K562 (cell line): ENCODE measurements at regions not wholly inside any gene's neighbourhood (a gene's known extent, or its start where the extent isn't known, plus 50 kb on each side); places are given as distances from the start of the nearest gene placed in this dataset.

ENCODE experiments used
- C11orf30 ChIP-seq: fragments of 450-650 bp; IDR thresholded peaks from 2 replicates; pipeline ENCODE4 v1.6.1; 2016; ENCODE audit warnings: low read depth, mild to moderate bottlenecking
- CBX2 ChIP-seq: fragments of 200-600 bp; sonication (generic); IDR thresholded peaks from one replicate; pipeline ENCODE4 v1.6.1; 2012; ENCODE audit warnings: mild to moderate bottlenecking, low read length, inconsistent platforms; ENCODE audit not compliant: insufficient read depth, poor library complexity, severe bottlenecking
- ELF1 ChIP-seq: fragments of 200-800 bp; sonication (Bioruptor generic); IDR thresholded peaks from 2 replicates; pipeline ENCODE4 v1.6.1; 2016; ENCODE audit warnings: missing genetic modification characterization, missing compliant biosample characterization
- EP400 ChIP-seq: fragments of 450-650 bp; IDR thresholded peaks from 2 replicates; pipeline ENCODE4 v1.6.1; 2017; ENCODE audit warnings: antibody characterized with exemption, mild to moderate bottlenecking, moderate library complexity
- FOXP1 ChIP-seq: sonication (generic); formaldehyde crosslinking; IDR thresholded peaks from 2 replicates; pipeline ENCODE4 v1.8.0; 2022; ENCODE audit warnings: mild to moderate bottlenecking, missing genetic modification reagents
- GTF2E2 ChIP-seq: fragments of 200-800 bp; sonication (Bioruptor generic); IDR thresholded peaks from 2 replicates; pipeline ENCODE4 v1.6.1; 2016; ENCODE audit warnings: missing genetic modification characterization, missing compliant biosample characterization
- MCM2 ChIP-seq: fragments of 450-650 bp; IDR thresholded peaks from 2 replicates; pipeline ENCODE4 v1.6.1; 2017; ENCODE audit warnings: low read depth, mild to moderate bottlenecking
- MED1 ChIP-seq: sonication (generic); formaldehyde crosslinking; IDR thresholded peaks from 2 replicates; pipeline ENCODE4 v1.8.1; 2023; ENCODE audit warnings: missing genetic modification reagents, borderline replicate concordance
- NCOA2 ChIP-seq, 2 experiments: fragments of 450-650 bp; IDR thresholded peaks; 2 replicates each; pipeline ENCODE4 v1.6.1; 2018; ENCODE audit warnings: mild to moderate bottlenecking in 2 of 2, moderate library complexity in 1 of 2; ENCODE audit not compliant: partially characterized antibody in 2 of 2
- POLR2G ChIP-seq: fragments of 200-400 bp; formaldehyde crosslinking; IDR thresholded peaks from 2 replicates; pipeline ENCODE4 v1.6.1; 2017; ENCODE audit warnings: low read depth, mild to moderate bottlenecking, antibody characterized with exemption, low read length, moderate library complexity
- PRPF4 ChIP-seq: fragments of 200-400 bp; formaldehyde crosslinking; IDR thresholded peaks from one replicate; pipeline ENCODE4 v1.6.1; 2017; ENCODE audit warnings: low read length, low read depth, mild to moderate bottlenecking; ENCODE audit not compliant: insufficient read depth, poor library complexity, severe bottlenecking
- RBFOX2 ChIP-seq: fragments of 200-400 bp; formaldehyde crosslinking; IDR thresholded peaks from 2 replicates; pipeline ENCODE4 v1.6.1; 2017; ENCODE audit warnings: low read depth, mild to moderate bottlenecking, low read length, moderate library complexity
- SIN3B ChIP-seq: fragments of 450-650 bp; IDR thresholded peaks from 2 replicates; pipeline ENCODE4 v1.6.1; 2017; ENCODE audit warnings: low read depth, mild to moderate bottlenecking, moderate library complexity
- SNIP1 ChIP-seq: fragments of 450-650 bp; IDR thresholded peaks from 2 replicates; pipeline ENCODE4 v1.7.1; 2017; ENCODE audit warnings: low read depth, mild to moderate bottlenecking
- SOX6 ChIP-seq: fragments of 450-650 bp; IDR thresholded peaks from 2 replicates; pipeline ENCODE4 v1.6.1; 2014; ENCODE audit warnings: mild to moderate bottlenecking
- SRSF9 ChIP-seq: fragments of 200-400 bp; formaldehyde crosslinking; IDR thresholded peaks from 2 replicates; pipeline ENCODE4 v1.6.1; 2017; ENCODE audit warnings: low read depth, low read length, borderline replicate concordance
- STAT5A ChIP-seq: IDR thresholded peaks from 2 replicates; pipeline ENCODE4 v1.6.1; 2012; ENCODE audit warnings: low read length, inconsistent platforms, borderline replicate concordance
- YBX1 ChIP-seq: fragments of 450-650 bp; IDR thresholded peaks from 2 replicates; pipeline ENCODE4 v1.7.1; 2016; ENCODE audit warnings: mild to moderate bottlenecking
- ZC3H4 ChIP-seq: sonication (generic); formaldehyde crosslinking; IDR thresholded peaks from 2 replicates; pipeline ENCODE4 v1.9.0; 2021; ENCODE audit warnings: missing genetic modification reagents, borderline replicate concordance
- ZKSCAN8 ChIP-seq: fragments of 200-800 bp; sonication (Bioruptor generic); IDR thresholded peaks from 2 replicates; pipeline ENCODE4 v1.6.1; 2016; ENCODE audit warnings: missing genetic modification characterization, missing compliant biosample characterization
- ZNF121 ChIP-seq: sonication (generic); formaldehyde crosslinking; conservative IDR thresholded peaks from 2 replicates; pipeline ENCODE4 v1.8.0; 2022; ENCODE audit warnings: missing genetic modification reagents
- ZNF384 ChIP-seq: IDR thresholded peaks from 2 replicates; pipeline ENCODE4 v1.6.1; 2012; ENCODE audit warnings: low read depth, low read length, improper control_type of control experiment
- TF ChIP-seq, protein P1 (sequence below): fragments of 200-400 bp; formaldehyde crosslinking; IDR thresholded peaks from 2 replicates; pipeline ENCODE4 v1.6.1; 2017; ENCODE audit warnings: mild to moderate bottlenecking, low read depth, low read length, moderate library complexity
- TF ChIP-seq, protein P2 (sequence below), 2 experiments: fragments of 450-650 bp in 1 of 2; IDR thresholded peaks; 2 replicates each; pipeline ENCODE4 v1.6.1; 2011 to 2017; ENCODE audit warnings: low read depth in 2 of 2, antibody characterized with exemption in 1 of 2, borderline replicate concordance in 1 of 2, low read length in 1 of 2, mild to moderate bottlenecking in 1 of 2, mixed read lengths in 1 of 2; ENCODE audit not compliant: control insufficient read depth in 1 of 2

DNA sequence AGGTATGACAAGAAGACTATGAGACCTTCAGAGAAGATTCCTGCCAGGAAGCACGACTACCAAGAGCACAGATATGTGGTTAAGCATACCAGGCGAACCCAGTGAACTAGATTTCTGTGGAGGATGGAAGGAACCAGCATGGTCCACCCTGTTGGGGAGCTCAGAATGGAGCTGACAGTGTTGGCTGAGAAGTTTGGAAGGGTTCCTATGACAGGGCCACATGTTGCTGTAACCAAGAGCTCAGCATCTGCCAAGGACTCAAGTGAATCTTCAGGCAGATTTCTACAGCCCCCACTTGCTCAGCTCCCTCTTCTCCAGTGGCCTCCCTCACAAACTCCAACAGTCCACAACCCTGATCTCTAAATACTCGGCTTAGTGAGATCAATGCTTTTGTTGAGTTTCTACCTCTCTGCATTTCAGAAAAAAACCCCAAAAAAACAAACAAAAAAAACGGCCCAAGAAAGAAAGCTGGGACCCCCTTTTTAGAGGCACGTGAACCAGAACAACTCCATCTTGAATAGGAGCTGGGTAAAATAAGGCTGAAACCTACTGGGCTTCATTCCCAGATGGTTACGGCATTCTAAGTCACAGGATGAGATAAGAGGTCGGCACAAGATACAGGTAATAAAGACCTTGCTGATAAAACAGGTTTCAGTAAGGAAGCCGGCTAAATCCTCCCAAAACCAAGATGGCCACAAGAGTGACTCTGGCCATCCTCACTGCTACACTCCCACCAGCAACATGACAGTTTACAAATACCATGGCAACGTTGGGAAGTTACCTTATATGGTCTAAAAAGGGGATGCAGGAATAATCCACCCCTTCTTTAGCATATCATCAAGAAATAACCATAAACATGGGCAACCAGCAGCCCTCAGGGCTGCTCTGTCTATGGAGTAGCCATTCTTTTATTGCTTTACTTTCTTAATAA is 691.1 kb downstream of the UQCRFS1 start (continued):
- no peak for TF ChIP-seq SNIP1
- TF ChIP-seq CBX2, result no peak
- TF ChIP-seq, protein P1, sequence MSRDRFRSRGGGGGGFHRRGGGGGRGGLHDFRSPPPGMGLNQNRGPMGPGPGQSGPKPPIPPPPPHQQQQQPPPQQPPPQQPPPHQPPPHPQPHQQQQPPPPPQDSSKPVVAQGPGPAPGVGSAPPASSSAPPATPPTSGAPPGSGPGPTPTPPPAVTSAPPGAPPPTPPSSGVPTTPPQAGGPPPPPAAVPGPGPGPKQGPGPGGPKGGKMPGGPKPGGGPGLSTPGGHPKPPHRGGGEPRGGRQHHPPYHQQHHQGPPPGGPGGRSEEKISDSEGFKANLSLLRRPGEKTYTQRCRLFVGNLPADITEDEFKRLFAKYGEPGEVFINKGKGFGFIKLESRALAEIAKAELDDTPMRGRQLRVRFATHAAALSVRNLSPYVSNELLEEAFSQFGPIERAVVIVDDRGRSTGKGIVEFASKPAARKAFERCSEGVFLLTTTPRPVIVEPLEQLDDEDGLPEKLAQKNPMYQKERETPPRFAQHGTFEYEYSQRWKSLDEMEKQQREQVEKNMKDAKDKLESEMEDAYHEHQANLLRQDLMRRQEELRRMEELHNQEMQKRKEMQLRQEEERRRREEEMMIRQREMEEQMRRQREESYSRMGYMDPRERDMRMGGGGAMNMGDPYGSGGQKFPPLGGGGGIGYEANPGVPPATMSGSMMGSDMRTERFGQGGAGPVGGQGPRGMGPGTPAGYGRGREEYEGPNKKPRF, result no peak
- TF ChIP-seq SOX6, result no peak
- no peak for TF ChIP-seq ZNF384
- no peak for TF ChIP-seq SRSF9
- TF ChIP-seq FOXP1, result no peak
- TF ChIP-seq MCM2, result no peak
- no peak for TF ChIP-seq MED1 (CRISPR knock-in tag)
- no peak for TF ChIP-seq RBFOX2
- TF ChIP-seq SIN3B, result no peak
- no peak for TF ChIP-seq STAT5A
- no peak for TF ChIP-seq PRPF4
- TF ChIP-seq ZNF121 (CRISPR knock-in tag), result no peak
- TF ChIP-seq YBX1, result no peak
- no peak for TF ChIP-seq NCOA2 (IDR thresholded peaks at IDR 0.05; ENCODE audit: partially characterized antibody in 2 of 2)
- peak; percentile 91 for TF ChIP-seq ZKSCAN8 (CRISPR knock-in tag)
- no peak for TF ChIP-seq ZC3H4 (CRISPR knock-in tag)
- no peak for TF ChIP-seq EP400
- TF ChIP-seq, protein P2, sequence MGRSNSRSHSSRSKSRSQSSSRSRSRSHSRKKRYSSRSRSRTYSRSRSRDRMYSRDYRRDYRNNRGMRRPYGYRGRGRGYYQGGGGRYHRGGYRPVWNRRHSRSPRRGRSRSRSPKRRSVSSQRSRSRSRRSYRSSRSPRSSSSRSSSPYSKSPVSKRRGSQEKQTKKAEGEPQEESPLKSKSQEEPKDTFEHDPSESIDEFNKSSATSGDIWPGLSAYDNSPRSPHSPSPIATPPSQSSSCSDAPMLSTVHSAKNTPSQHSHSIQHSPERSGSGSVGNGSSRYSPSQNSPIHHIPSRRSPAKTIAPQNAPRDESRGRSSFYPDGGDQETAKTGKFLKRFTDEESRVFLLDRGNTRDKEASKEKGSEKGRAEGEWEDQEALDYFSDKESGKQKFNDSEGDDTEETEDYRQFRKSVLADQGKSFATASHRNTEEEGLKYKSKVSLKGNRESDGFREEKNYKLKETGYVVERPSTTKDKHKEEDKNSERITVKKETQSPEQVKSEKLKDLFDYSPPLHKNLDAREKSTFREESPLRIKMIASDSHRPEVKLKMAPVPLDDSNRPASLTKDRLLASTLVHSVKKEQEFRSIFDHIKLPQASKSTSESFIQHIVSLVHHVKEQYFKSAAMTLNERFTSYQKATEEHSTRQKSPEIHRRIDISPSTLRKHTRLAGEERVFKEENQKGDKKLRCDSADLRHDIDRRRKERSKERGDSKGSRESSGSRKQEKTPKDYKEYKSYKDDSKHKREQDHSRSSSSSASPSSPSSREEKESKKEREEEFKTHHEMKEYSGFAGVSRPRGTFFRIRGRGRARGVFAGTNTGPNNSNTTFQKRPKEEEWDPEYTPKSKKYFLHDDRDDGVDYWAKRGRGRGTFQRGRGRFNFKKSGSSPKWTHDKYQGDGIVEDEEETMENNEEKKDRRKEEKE (IDR thresholded peaks at IDR 0.05; ENCODE audit: borderline replicate concordance in 1 of 2, control insufficient read depth in 1 of 2, low read depth in 2 of 2, low read length in 1 of 2), result no peak
- 0 out of 2 replicates have a peak, but pooled peaks have one; percentile 15 for TF ChIP-seq POLR2G
- TF ChIP-seq C11orf30, result no peak
- no peak; the same call in 1 of the 2 replicates for TF ChIP-seq GTF2E2
- no peak for TF ChIP-seq ELF1
